Cardiac fibroblast (primary cell): ENCODE measurements at regions not wholly inside any gene's neighbourhood (a gene's known extent, or its start where the extent isn't known, plus 50 kb on each side); places are given as distances from the start of the nearest gene placed in this dataset.

Experiments used
- DNase-seq, 2 donors: peaks; one replicate each; pipeline versions ENCODE4 v3.0.0 to v3.0.0-alpha.2; 2010; ENCODE audit warnings: low read depth in 2 of 2
- H3K4me3 ChIP-seq, 2 donors: replicated peaks in 1 of 2; 1 replicate in 1 of 2; 2 replicates in 1 of 2; pipeline ENCODE4 v1.5.1; 2011; ENCODE audit warnings: low read depth in 2 of 2, low read length in 2 of 2, mild to moderate bottlenecking in 2 of 2, moderate library complexity in 1 of 2
- CTCF ChIP-seq: IDR thresholded peaks from one replicate; pipeline ENCODE4 v1.5.1; 2011; ENCODE audit warnings: low read depth, mild to moderate bottlenecking, low read length, inconsistent platforms

DNA sequence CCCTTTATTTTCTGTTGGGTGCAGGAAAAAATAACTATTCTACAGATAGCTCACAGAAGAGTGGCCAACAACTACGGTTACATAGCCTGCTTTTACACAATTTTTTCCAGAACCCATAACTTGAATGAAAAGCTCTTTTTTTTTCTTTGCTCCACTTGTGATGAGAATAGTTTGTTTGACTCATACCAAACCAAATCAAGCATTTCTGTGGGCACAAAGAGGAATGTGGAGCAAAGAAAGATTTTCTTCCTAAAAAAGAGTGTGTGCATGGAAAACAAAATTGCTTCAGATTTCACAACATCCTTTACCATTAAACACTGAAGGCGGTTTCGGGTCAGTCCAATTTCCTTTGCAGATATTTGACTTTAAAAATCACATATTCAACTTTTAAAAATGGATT is 54.8 kb upstream of the RAB11FIP2 start:
- peak in 1 of 2 donors; percentile 2 for DNase-seq

More for the DNA sequence above, 54.8 kb upstream of the RAB11FIP2 start:
- no peak for TF ChIP-seq CTCF
- H3K4me3 ChIP-seq, result no peak overlapping the region
